Hepatocyte (in vitro differentiated cells): ENCODE measurements at regions not wholly inside any gene's neighbourhood (a gene's known extent, or its start where the extent isn't known, plus 50 kb on each side); places are given as distances from the start of the nearest gene placed in this dataset.

ENCODE experiments used
- DNase-seq: peaks from one replicate; pipeline ENCODE4 v3.0.0-alpha.2; 2016; ENCODE audit warnings: low spot score
- H2AFZ ChIP-seq: fragments of 200-600 bp; sonication (generic); 2 replicates; pipeline ENCODE4 v1.6.0; 2016; ENCODE audit warnings: antibody characterized with exemption, mild to moderate bottlenecking
- H3K27ac ChIP-seq: fragments of 200-600 bp; sonication (generic); 2 replicates; pipeline ENCODE4 v1.5.1; 2016; ENCODE audit warnings: mild to moderate bottlenecking
- H3K27me3 ChIP-seq: fragments of 200-600 bp; sonication (generic); 2 replicates; pipeline ENCODE4 v1.6.1; 2016
- H3K36me3 ChIP-seq: fragments of 200-600 bp; sonication (generic); replicated peaks from 2 replicates; pipeline ENCODE4 v1.5.1; 2016; ENCODE audit warnings: low read depth; ENCODE audit not compliant: insufficient read depth
- H3K4me1 ChIP-seq: fragments of 200-600 bp; sonication (generic); 2 replicates; pipeline ENCODE4 v1.5.1; 2016; ENCODE audit warnings: mild to moderate bottlenecking, moderate library complexity; ENCODE audit not compliant: insufficient read depth
- H3K4me2 ChIP-seq: fragments of 200-600 bp; sonication (generic); 2 replicates; pipeline ENCODE4 v1.6.0; 2016
- H3K4me3 ChIP-seq: fragments of 200-600 bp; sonication (generic); 2 replicates; pipeline ENCODE4 v1.5.1; 2016; ENCODE audit warnings: mild to moderate bottlenecking
- H3K79me2 ChIP-seq: fragments of 200-600 bp; sonication (generic); 2 replicates; pipeline ENCODE4 v1.6.0; 2017; ENCODE audit warnings: mild to moderate bottlenecking
- H3K9me2 ChIP-seq: fragments of 200-600 bp; sonication (generic); replicated peaks from 2 replicates; pipeline ENCODE4 v1.6.0; 2017; ENCODE audit warnings: mild to moderate bottlenecking; ENCODE audit not compliant: insufficient read depth
- H3K9me3 ChIP-seq: fragments of 200-600 bp; sonication (generic); 2 replicates; pipeline ENCODE4 v1.5.1; 2016; ENCODE audit warnings: low read depth, mild to moderate bottlenecking
- H4K20me1 ChIP-seq: fragments of 200-600 bp; sonication (generic); 2 replicates; pipeline ENCODE4 v1.6.0; 2016; ENCODE audit warnings: mild to moderate bottlenecking; ENCODE audit not compliant: insufficient read depth, poor library complexity, severe bottlenecking
- EZH2 ChIP-seq: fragments of 200-600 bp; sonication (generic); IDR thresholded peaks from 2 replicates; pipeline ENCODE4 v1.6.1; 2016; ENCODE audit warnings: antibody characterized with exemption, mild to moderate bottlenecking, borderline replicate concordance
- EZH2phosphoT487 ChIP-seq: fragments of 200-600 bp; sonication (generic); IDR thresholded peaks from one replicate; pipeline ENCODE4 v1.6.1; 2018; ENCODE audit warnings: antibody characterized with exemption, mild to moderate bottlenecking, low read depth, moderate library complexity; ENCODE audit not compliant: unreplicated experiment, severe bottlenecking
- WGBS: methylation state at CpG from one replicate; pipeline ENCODE4 v1.1.6; 2016; ENCODE audit warnings: low lambda C conversion rate; ENCODE audit errors: missing lambda C conversion rate; 5-methylcytosine and 5-hydroxymethylcytosine counted together
- TF ChIP-seq, protein P1 (sequence below): fragments of 200-600 bp; sonication (generic); IDR thresholded peaks from 2 replicates; pipeline ENCODE4 v1.5.1; 2016; ENCODE audit warnings: antibody characterized with exemption, mild to moderate bottlenecking; ENCODE audit not compliant: poor library complexity

DNA sequence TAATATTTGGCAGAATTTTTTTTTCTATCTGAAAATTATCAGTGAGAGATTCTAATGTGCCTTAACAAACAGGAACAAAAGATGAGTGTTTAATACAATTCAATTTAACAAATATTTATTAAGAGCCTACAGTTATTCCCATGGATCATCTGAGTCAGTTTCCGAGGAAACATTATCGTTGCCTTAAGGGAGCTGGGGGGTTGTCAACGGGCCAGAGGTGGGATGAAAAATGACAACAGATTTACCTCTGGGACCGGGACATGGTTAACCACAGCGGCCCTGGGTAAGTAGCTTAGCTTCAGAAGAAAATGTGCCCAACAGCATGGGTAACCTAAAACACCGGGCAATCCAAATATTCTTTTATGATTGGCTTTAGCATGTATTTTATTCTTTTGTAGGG lies 113.6 kb downstream of the DAD1 start:
- TF ChIP-seq EZH2 = no peak
- Histone ChIP-seq H3K9me3 (no peaks in the 10 kb centered on the region), H3K27me3 (no peaks in the 10 kb centered on the region), H3K27ac (no peak overlapping the region), H3K9me2 (no peaks in the 10 kb centered on the region), H3K4me3 (no peak overlapping the region), H3K4me2 (no peak overlapping the region), H3K4me1 (no peaks in the 10 kb centered on the region), H2AFZ (no peak overlapping the region), H3K79me2 (no peaks in the 10 kb centered on the region), H3K36me3 (no peaks in the 10 kb centered on the region), H4K20me1 (no peaks in the 10 kb centered on the region)
- WGBS = 77% methylated on average over 6 of the region's 6 CpGs
- no peak for DNase-seq

DNA sequence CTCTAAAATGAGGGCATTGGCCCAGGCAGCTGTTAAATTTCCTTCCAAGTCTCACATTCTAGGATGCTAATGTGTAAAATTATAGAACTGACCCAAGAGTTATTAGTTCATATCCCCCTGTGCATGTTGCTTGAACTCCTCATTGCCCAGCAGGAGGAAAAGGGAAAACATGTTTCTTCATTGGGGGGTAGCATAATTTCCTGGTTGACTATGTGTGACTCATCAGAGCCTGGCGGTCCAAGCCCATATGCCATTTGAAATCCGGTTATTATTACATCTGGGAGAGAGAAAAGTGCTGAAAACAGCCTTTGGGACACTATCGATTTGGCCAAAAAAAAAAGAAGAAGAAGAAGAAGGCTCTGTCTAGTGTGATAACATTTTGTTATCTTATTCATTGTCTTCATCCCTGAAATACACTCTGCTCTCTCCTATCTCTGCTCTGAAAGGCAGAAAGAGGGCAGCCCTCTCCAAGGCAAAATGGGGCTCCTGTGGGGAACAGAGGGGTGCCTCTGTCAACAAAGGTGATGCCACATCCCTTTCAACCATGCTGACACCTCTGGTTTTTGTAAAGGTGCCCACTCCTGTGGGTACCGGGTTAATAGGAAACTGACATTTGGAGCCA lies 114.2 kb downstream of the DAD1 start:
- no peak overlapping the region for H3K4me2 ChIP-seq
- H3K36me3 ChIP-seq = no peaks in the 10 kb centered on the region
- H3K79me2 ChIP-seq = no peaks in the 10 kb centered on the region
- no peak for DNase-seq
- TF ChIP-seq EZH2phosphoT487 = no peak
- H2AFZ ChIP-seq = no peak overlapping the region
- no peak overlapping the region for H3K4me3 ChIP-seq
- no peaks in the 10 kb centered on the region for H3K27me3 ChIP-seq
- 80% methylated on average over 4 of the region's 4 CpGs for WGBS
- no peak overlapping the region for H3K27ac ChIP-seq
- H3K9me3 ChIP-seq = no peaks in the 10 kb centered on the region
- H4K20me1 ChIP-seq = no peaks in the 10 kb centered on the region
- H3K4me1 ChIP-seq = no peaks in the 10 kb centered on the region
- H3K9me2 ChIP-seq = no peaks in the 10 kb centered on the region

DNA sequence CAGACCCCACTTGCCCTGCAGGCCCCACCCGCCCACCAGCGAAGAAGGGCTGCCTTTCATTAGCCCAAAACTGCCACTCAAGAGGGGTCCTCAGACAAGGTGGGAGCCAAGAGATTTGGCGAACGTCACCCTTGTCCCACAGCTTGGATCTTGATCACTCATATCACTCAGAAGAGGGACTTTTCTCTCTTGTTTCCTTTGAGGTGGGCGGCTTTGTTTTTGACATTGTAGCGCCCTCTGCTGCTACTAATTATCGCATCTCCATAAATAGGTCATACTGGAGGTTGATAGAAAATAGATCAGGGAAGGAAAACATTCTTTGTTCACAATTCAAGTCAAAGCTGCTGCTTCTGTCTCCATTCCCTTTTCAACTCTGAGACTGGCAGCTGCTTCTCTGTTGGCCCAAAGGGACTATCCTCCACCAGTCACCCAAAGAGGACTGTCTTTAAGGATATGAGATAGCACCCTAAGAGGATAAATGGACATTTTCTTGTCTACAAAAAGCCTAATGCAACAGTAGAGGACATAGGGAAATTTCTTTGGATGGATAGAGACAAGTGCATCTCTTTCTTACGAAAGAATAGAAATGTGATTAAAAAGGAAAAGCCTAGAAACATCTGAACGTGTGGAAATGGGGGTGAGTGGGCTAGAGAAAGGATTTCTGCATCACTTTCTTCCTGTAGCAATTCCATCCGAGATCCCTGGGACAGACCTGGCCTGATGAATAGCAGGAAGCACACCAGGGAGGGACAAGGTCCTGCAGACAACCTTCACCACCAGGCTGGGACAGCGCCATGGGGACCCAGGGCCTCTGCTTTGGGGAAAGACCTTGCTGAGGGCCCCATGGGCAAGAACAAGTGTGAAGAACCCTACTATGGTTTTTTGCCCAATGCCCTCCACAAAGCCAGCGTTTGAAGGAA lies 115.8 kb downstream of the DAD1 start:
- H3K4me3 ChIP-seq = no peak overlapping the region
- TF ChIP-seq, protein P1, sequence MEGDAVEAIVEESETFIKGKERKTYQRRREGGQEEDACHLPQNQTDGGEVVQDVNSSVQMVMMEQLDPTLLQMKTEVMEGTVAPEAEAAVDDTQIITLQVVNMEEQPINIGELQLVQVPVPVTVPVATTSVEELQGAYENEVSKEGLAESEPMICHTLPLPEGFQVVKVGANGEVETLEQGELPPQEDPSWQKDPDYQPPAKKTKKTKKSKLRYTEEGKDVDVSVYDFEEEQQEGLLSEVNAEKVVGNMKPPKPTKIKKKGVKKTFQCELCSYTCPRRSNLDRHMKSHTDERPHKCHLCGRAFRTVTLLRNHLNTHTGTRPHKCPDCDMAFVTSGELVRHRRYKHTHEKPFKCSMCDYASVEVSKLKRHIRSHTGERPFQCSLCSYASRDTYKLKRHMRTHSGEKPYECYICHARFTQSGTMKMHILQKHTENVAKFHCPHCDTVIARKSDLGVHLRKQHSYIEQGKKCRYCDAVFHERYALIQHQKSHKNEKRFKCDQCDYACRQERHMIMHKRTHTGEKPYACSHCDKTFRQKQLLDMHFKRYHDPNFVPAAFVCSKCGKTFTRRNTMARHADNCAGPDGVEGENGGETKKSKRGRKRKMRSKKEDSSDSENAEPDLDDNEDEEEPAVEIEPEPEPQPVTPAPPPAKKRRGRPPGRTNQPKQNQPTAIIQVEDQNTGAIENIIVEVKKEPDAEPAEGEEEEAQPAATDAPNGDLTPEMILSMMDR = peak; percentile 57
- TF ChIP-seq EZH2 = no peak
- no peaks in the 10 kb centered on the region for H3K9me2 ChIP-seq
- peak; percentile 53 for DNase-seq
- no peaks in the 10 kb centered on the region for H3K36me3 ChIP-seq
- no peak overlapping the region for H2AFZ ChIP-seq
- H3K27me3 ChIP-seq = no peaks in the 10 kb centered on the region
- H3K9me3 ChIP-seq = no peaks in the 10 kb centered on the region
- H3K4me2 ChIP-seq = no peak overlapping the region
- H3K4me1 ChIP-seq = no peaks in the 10 kb centered on the region
- no peak overlapping the region for H3K27ac ChIP-seq
- no peaks in the 10 kb centered on the region for H4K20me1 ChIP-seq
- WGBS = 60% methylated on average over 12 of the region's 12 CpGs
- no peaks in the 10 kb centered on the region for H3K79me2 ChIP-seq

DNA sequence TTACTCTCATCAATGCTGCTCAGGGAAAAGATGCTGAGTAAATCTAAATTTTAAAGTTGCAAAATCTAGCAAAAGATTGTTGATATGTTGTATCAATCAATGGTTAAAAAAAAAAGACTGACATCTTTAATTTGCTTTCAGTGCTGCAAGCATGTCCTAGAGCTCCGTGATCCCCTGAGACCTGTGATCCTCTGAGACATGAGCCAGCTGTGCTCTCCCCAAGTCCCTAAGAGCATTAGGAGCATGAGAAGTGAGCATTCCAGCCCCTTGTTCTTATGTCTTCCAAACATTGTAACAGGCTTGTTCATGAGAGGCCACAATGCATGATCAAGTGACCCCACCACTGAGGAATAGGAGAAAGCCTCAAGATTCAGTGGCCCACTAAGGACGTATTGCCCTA lies 116.6 kb downstream of the DAD1 start:
- no peaks in the 10 kb centered on the region for H3K9me2 ChIP-seq
- no peaks in the 10 kb centered on the region for H3K9me3 ChIP-seq
- H3K79me2 ChIP-seq = no peaks in the 10 kb centered on the region
- no peaks in the 10 kb centered on the region for H3K36me3 ChIP-seq
- H3K4me3 ChIP-seq = no peak overlapping the region
- no peaks in the 10 kb centered on the region for H3K27me3 ChIP-seq
- H4K20me1 ChIP-seq = no peaks in the 10 kb centered on the region
- no peak overlapping the region for H2AFZ ChIP-seq
- no peak overlapping the region for H3K4me2 ChIP-seq
- TF ChIP-seq EZH2phosphoT487 (no peak), EZH2 (no peak)
- TF ChIP-seq, protein P1 = no peak
- 97% methylated on average over 2 of the region's 2 CpGs for WGBS
- H3K27ac ChIP-seq = no peak overlapping the region
- no peak for DNase-seq
- no peaks in the 10 kb centered on the region for H3K4me1 ChIP-seq
